Stimulated activated naive B cell treated with anti-CD40 and anti-IgM and Interleukin-4, amounts not matched to agents 10 μg/mL and 1 μg/mL and 100 μg/mL, for 72 hours (primary cell): ENCODE measurements at regions not wholly inside any gene's neighbourhood (a gene's known extent, or its start where the extent isn't known, plus 50 kb on each side); places are given as distances from the start of the nearest gene placed in this dataset.

Experiments
- ATAC-seq, 2 donors: fragments of 150-1000 bp; cut with Tn5 transposase; replicated peaks; 2 replicates each; pipeline ENCODE4 v1.10.0; 2021; ENCODE audit warnings: moderate library complexity in 1 of 2
- DNase-seq: peaks from one replicate; pipeline ENCODE4 v3.0.0; 2021
- H3K27ac Mint-ChIP-seq: one replicate; pipeline ENCODE4 v1.8.0; 2022; ENCODE audit warnings: mild to moderate bottlenecking, mixed read lengths
- H3K27me3 Mint-ChIP-seq, 2 donors: one replicate each; pipeline ENCODE4 v1.8.0; 2022; ENCODE audit warnings: mixed read lengths in 2 of 2
- H3K36me3 Mint-ChIP-seq, 2 donors: one replicate each; pipeline ENCODE4 v1.8.0; 2022; ENCODE audit warnings: mixed read lengths in 2 of 2, mild to moderate bottlenecking in 1 of 2
- H3K4me1 Mint-ChIP-seq, 2 donors: one replicate each; pipeline ENCODE4 v1.8.0; 2022; ENCODE audit warnings: mixed read lengths in 2 of 2, mild to moderate bottlenecking in 1 of 2
- H3K4me3 Mint-ChIP-seq, 2 donors: one replicate each; pipeline ENCODE4 v1.8.0; 2022; ENCODE audit warnings: mild to moderate bottlenecking in 2 of 2, mixed read lengths in 2 of 2, moderate library complexity in 1 of 2
- H3K9me3 Mint-ChIP-seq, 2 donors: one replicate each; pipeline ENCODE4 v1.8.0; 2022; ENCODE audit warnings: mixed read lengths in 2 of 2, mild to moderate bottlenecking in 1 of 2

DNA sequence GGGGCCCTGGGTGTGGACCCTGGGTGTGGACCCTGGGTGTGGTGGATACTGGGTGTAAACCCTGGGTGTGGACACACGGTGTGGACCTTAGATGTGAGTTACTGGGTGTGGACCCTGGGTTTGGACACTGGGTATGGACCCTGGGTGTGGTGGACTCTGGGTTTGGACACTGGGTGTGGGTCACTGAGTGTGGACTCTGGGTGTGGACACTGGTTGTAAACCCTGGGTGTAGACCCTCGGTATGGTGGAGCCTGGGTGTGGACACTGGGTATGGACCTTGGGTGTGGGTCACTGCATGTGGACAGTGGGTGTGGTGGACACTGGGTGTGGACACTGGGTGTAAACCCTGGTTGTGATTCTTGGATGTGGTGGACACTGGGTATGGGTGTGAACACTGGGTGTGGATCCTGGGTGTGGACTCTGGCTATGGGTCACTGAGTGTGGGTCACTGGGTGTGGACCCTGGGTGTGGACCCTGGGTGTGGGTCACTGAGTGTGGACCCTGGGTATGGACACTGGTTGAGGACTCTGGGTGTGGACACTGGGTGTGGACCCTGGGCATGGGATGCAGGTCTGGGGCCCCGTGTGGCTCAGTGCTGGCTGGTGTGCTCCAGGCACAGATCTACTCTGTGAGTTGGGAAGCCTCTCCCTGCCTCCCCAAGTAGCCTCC is 356.2 kb downstream of the GLRX3 start:
- Mint-ChIP-seq H3K27me3 (no peaks in the 10 kb centered on the region), H3K9me3 (peaks cover 0 to 1% of the 10 kb centered on the region in 2 donors), H3K4me3 (no peak overlapping the region), H3K27ac (no peak overlapping the region), H3K4me1 (no peaks in the 10 kb centered on the region), H3K36me3 (no peaks in the 10 kb centered on the region)
- DNase-seq: no peak
- ATAC-seq: no peak

GRCh38 chr10:130493021-130493420 is 356.8 kb downstream of the GLRX3 start:
- H3K27ac Mint-ChIP-seq: no peak overlapping the region
- H3K4me3 Mint-ChIP-seq: no peak overlapping the region
- no peaks in the 10 kb centered on the region for H3K36me3 Mint-ChIP-seq
- no peaks in the 10 kb centered on the region for H3K27me3 Mint-ChIP-seq
- H3K9me3 Mint-ChIP-seq: peaks cover 0 to 3% of the 10 kb centered on the region in 2 donors
- no peak for ATAC-seq
- H3K4me1 Mint-ChIP-seq: no peaks in the 10 kb centered on the region
- no peak for DNase-seq

DNA sequence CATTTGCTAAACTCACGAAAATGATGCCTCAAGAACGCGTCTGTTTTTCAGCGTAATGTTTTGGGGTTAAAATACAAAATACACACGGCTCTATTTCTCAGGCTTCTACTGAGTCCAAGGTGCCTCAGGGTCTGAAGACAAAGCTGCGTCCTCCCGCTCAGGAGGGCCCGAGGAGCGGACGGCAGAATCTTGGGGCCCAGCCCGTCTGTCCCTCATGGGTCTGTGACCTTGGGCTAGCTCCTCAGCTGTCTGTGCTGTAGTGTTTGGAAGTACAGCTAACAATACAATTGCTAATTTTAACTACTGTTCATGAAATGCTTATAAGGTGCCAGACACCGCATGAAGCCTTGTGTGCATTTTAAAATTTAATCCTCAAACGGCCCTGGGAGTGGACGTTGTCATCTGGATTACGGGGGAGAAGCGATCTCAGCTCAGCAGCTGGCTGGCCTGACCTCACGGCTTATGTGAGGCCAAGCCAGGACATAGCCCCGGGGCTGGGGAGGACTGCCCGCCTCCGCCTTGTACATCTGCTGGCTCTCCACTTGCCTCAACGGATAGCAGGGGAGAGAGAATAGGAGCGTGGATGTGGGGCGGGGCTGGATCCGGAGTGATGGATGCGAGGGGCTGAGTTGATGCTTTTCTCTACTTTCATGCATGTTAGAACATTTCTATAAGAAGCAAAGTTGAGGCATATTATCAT is 357.4 kb downstream of the GLRX3 start:
- Mint-ChIP-seq H3K4me1 (no peaks in the 10 kb centered on the region), H3K9me3 (peaks cover 0 to 1% of the 10 kb centered on the region in 2 donors), H3K36me3 (no peaks in the 10 kb centered on the region), H3K4me3 (no peak overlapping the region), H3K27ac (no peak overlapping the region), H3K27me3 (no peaks in the 10 kb centered on the region)
- DNase-seq (no peak), ATAC-seq (no peak)

GRCh38 chr10:130495116-130495862 is 359.1 kb downstream of the GLRX3 start:
- ATAC-seq (no peak), DNase-seq (no peak)
- Mint-ChIP-seq H3K4me3 (no peak overlapping the region), H3K4me1 (no peaks in the 10 kb centered on the region), H3K27ac (no peak overlapping the region), H3K36me3 (no peaks in the 10 kb centered on the region), H3K9me3 (peaks cover 0 to 1% of the 10 kb centered on the region in 2 donors), H3K27me3 (no peaks in the 10 kb centered on the region)

DNA sequence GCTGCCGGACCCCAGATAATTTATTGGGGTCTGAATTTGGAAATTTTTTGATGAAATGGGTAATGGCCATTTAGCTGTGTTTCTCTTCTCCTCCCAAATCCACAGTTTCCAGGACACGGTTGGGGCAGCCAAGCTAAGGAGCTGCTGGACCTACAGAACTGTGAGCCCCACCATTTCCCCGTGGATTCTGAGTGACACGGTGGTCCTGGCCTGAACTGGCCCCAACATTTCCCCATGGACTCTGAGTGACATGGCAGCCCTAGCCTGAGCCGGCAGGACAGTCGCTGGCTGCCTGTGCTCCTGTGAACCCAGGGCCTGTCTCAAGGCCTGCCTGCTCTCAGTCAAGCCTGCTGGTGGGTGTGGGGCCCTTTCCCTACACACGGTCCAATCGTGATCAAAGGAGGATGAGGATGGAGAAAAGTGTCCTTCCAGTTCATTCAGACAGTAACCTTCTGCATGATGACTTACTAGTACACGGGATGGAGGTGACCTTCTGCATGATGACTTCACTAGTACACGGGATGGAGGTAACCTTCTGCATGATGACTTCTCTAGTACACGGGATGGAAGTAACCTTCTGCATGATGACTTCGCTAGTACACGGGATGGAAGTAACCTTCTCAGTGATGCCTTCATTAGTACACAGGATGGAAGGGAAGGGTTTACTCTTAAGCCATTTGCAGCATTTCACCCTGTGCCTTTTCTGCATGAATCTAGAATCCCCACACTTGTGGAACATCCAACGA is 359.9 kb downstream of the GLRX3 start:
- H3K36me3 Mint-ChIP-seq: no peaks in the 10 kb centered on the region
- H3K9me3 Mint-ChIP-seq: peaks cover 0 to 1% of the 10 kb centered on the region in 2 donors
- no peaks in the 10 kb centered on the region for H3K4me1 Mint-ChIP-seq
- no peak overlapping the region for H3K27ac Mint-ChIP-seq
- DNase-seq: no peak
- H3K27me3 Mint-ChIP-seq: no peaks in the 10 kb centered on the region
- H3K4me3 Mint-ChIP-seq: no peak overlapping the region
- no peak for ATAC-seq

DNA sequence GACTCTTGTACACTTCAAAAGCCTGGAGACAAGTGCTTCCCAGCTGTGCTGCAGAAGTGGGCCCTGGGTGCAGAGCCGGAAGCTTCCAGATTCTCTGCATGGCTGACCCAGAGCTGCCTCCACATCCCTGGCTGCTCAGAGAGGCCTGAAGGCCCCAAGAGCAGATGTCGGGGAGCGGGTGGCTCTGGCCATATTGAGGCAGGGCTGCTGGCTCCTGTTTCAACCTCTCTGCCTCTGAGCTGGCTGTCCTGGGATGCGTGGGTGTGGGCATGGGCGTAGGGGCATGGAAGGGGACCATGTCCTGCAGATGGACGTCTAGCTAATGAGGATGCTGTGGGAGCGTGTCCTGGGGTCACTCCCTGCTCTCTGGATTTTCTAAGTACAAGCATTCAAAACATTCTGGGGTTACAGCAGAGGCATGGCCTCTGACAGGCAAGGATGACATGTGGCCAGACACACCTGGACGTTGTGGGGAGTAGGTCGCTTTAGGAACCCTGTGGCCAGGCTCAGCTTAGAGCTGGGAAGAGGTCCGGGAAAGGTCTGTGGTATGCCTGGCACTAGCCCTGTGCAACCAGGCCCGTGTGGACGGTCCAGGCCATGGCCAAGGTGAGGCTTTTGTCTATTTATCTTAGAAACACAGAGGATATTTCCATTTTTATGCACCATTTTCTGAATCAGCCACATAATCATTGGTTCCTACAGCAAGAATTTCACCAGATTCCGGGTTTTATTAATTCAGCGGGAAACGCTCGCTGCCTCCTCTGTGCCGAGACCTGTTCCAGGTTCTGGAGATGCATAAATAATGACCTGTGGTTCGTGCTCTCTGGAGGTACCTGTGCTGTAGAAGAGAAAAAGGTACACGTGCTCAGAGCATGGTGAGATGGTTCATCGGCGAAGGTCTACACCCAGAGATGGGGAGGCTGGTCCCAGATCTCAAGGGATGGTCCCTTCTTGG is 361.1 kb downstream of the GLRX3 start:
- Mint-ChIP-seq H3K27ac (no peak overlapping the region), H3K4me3 (no peak overlapping the region), H3K27me3 (no peaks in the 10 kb centered on the region), H3K4me1 (no peaks in the 10 kb centered on the region), H3K9me3 (peaks cover 0 to 3% of the 10 kb centered on the region in 2 donors), H3K36me3 (no peaks in the 10 kb centered on the region)
- DNase-seq (no peak), ATAC-seq (no peak)

- no peaks in the 10 kb centered on the region for H3K36me3 Mint-ChIP-seq
- DNase-seq (no peak), ATAC-seq (no peak)
- no peaks in the 10 kb centered on the region for H3K27me3 Mint-ChIP-seq
- H3K4me3 Mint-ChIP-seq: no peak overlapping the region
- H3K9me3 Mint-ChIP-seq: peaks cover 0 to 3% of the 10 kb centered on the region in 2 donors
- H3K27ac Mint-ChIP-seq: no peak overlapping the region
- no peaks in the 10 kb centered on the region for H3K4me1 Mint-ChIP-seq
Measured at GRCh38 chr10:130498042-130498441, 361.9 kb downstream of the GLRX3 start.

GRCh38 chr10:130498934-130499333 is 362.7 kb downstream of the GLRX3 start:
- DNase-seq (no peak), ATAC-seq (no peak)
- Mint-ChIP-seq H3K4me3 (no peak overlapping the region), H3K9me3 (peaks cover 0 to 6% of the 10 kb centered on the region in 2 donors), H3K4me1 (no peaks in the 10 kb centered on the region), H3K36me3 (no peaks in the 10 kb centered on the region), H3K27ac (no peak overlapping the region), H3K27me3 (no peaks in the 10 kb centered on the region)

DNA sequence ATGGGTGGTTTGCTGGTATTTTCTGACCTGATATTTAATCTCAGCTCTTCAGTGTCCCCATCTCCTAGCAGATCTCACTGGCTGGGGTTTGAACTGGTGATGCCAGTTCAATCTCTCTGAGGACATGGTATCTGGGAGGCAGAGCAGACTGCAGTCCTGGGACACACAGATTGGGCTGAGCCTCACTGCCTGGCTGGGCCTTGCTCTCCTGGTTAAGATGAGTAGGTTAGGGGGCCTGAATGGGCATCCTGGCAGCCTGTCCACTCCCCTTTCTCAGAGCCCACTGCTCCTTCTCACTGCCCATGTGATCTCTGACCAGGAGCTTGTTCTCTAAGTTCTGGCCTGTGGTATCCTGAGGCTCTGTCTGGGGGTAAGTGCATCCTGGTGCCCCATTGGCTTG is 363.4 kb downstream of the GLRX3 start:
- Mint-ChIP-seq H3K27ac (no peak overlapping the region), H3K27me3 (no peaks in the 10 kb centered on the region), H3K9me3 (peaks cover 2 to 8% of the 10 kb centered on the region in 2 donors), H3K36me3 (no peaks in the 10 kb centered on the region), H3K4me1 (no peaks in the 10 kb centered on the region), H3K4me3 (no peak overlapping the region)
- no peak for DNase-seq
- ATAC-seq: no peak

DNA sequence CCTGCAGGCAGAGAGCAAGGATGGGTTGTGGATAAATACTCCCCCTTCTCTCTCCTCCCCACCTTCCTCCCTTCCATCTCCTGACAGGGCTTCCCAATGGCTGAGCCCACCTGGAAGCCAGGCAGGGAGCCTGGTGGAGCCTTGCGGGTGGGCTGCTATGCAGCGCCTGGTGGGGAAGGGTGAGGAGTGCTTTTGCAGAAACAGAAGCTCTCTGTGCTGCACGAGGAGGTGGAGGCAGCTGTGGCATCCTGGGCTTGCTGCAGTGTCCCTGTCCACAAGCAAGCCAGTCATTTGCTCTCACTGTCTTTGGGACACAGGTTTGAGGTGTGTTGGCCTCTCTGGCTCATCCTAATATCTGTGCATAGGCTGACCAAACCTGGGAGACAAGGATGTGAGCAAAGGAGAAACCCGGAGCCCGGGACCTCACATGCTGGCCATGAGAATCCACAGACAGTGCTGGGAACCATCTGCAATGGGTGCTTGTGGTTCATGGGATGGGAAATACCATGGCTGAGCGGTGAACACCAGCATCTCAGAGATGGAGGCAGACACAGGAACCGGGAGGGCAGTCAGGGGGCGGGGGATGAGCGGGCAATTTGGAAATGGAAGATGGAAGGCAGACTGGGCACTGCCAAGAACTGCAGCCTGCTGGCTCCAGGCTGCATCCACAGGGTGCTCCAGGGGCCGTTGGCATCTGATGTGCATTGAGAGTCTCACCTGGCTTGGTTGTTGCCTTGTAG is 364.2 kb downstream of the GLRX3 start:
- no peaks in the 10 kb centered on the region for H3K27me3 Mint-ChIP-seq
- no peaks in the 10 kb centered on the region for H3K4me1 Mint-ChIP-seq
- H3K9me3 Mint-ChIP-seq: peaks cover 4 to 8% of the 10 kb centered on the region in 2 donors
- no peak overlapping the region for H3K4me3 Mint-ChIP-seq
- no peak for DNase-seq
- H3K27ac Mint-ChIP-seq: no peak overlapping the region
- no peaks in the 10 kb centered on the region for H3K36me3 Mint-ChIP-seq
- ATAC-seq: no peak

- Mint-ChIP-seq H3K36me3 (no peaks in the 10 kb centered on the region), H3K27ac (no peak overlapping the region), H3K27me3 (peaks cover 0 to 5% of the 10 kb centered on the region in 2 donors), H3K4me1 (no peaks in the 10 kb centered on the region), H3K4me3 (no peak overlapping the region), H3K9me3 (peaks cover 4 to 5% of the 10 kb centered on the region in 2 donors)
- DNase-seq (no peak), ATAC-seq (no peak)
Measured at GRCh38 chr10:130507461-130507860, 371.3 kb downstream of the GLRX3 start.

DNA sequence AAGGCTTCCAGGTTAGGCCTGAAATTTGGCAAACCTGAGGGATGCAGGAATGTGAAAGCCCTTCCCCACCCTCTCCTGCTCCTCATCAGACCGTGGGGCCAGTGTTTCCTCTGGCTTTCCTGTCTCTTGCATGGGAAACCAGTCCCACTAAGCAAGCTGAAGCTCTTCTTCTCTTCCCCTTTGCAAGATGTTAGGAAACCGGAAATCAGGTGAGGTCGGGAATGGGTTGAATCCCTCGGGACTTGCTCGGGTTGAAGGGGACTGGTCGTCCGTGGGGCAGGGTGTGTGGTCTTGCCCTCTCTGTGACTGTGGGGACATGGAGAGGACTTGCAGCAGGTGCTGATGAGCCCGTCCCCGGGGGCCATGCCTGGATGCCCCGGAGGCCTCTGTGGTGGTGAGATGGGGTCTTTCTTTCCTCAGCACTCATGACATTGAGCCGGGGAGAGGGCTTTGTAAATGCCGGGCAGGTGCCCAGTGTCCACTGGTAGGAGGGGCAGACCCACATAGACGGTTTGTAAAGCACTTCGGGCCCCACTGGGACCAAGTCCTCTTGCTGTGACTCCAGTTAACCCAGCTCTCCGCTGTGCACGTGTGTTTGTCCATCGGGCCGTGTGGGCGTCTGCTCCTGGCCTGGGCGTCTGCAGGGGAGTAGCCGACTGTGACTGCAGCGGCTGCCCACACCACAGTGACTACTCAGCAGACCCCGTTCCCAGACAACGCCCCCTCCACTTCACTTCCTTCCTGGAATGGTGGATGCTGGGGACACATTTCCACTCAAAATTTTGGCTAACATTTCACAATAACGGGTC is 373.9 kb downstream of the GLRX3 start:
- no peak for ATAC-seq
- H3K27me3 Mint-ChIP-seq: peaks cover 0 to 8% of the 10 kb centered on the region in 2 donors

More for the DNA sequence above, 373.9 kb downstream of the GLRX3 start:
- H3K4me3 Mint-ChIP-seq: no peak overlapping the region
- no peaks in the 10 kb centered on the region for H3K36me3 Mint-ChIP-seq
- no peaks in the 10 kb centered on the region for H3K4me1 Mint-ChIP-seq
- DNase-seq: no peak
- H3K27ac Mint-ChIP-seq: no peak overlapping the region
- no peaks in the 10 kb centered on the region for H3K9me3 Mint-ChIP-seq
